Tibial nerve (tissue), 4 donors: ENCODE measurements at regions not wholly inside any gene's neighbourhood (a gene's known extent, or its start where the extent isn't known, plus 50 kb on each side); places are given as distances from the start of the nearest gene placed in this dataset.

ENCODE experiments used
- DNase-seq, 2 donors: peaks; one replicate each; pipeline ENCODE4 v3.0.0-alpha.2; 2019; ENCODE audit warnings: low spot score in 2 of 2
- H3K27ac ChIP-seq, 4 donors: fragments of 200-600 bp; sonication (generic) in 3 of 4; one replicate each; pipeline ENCODE4 v1.5.1; 2017 to 2019; ENCODE audit warnings: mild to moderate bottlenecking in 1 of 4
- H3K27me3 ChIP-seq, 2 donors: fragments of 200-600 bp; sonication (generic) in 1 of 2; one replicate each; pipeline versions ENCODE4 v1.5.1 to v1.6.0; 2017 to 2019
- H3K36me3 ChIP-seq, 3 donors: fragments of 200-600 bp; sonication (generic); one replicate each; pipeline ENCODE4 v1.5.1; 2018 to 2019
- H3K4me1 ChIP-seq, 4 donors: fragments of 200-600 bp; sonication (generic) in 3 of 4; one replicate each; pipeline ENCODE4 v1.5.1; 2017 to 2019
- H3K4me3 ChIP-seq, 4 donors: fragments of 200-600 bp; sonication (generic) in 3 of 4; one replicate each; pipeline ENCODE4 v1.5.1; 2017 to 2019; ENCODE audit warnings: mild to moderate bottlenecking in 1 of 4, moderate library complexity in 1 of 4
- H3K9me3 ChIP-seq, 4 donors: fragments of 200-600 bp; sonication (generic) in 3 of 4; one replicate each; pipeline ENCODE4 v1.5.1; 2017 to 2019
- EP300 ChIP-seq, 2 donors: sonication (generic); formaldehyde crosslinking; IDR thresholded peaks; one replicate each; pipeline ENCODE4 v1.6.1; 2017; ENCODE audit warnings: antibody characterized with exemption in 2 of 2, mild to moderate bottlenecking in 1 of 2
- POLR2A ChIP-seq, 2 donors: fragments of 450-650 bp; IDR thresholded peaks; one replicate each; pipeline ENCODE4 v1.6.1; 2017; ENCODE audit warnings: antibody characterized with exemption in 2 of 2, mild to moderate bottlenecking in 2 of 2, moderate library complexity in 2 of 2
- WGBS, 2 donors: methylation state at CpG; one replicate each; pipeline ENCODE4 v1.1.5; 2018; 5-methylcytosine and 5-hydroxymethylcytosine counted together
- TF ChIP-seq, protein P1 (sequence below), 5 experiments: fragments of 200-600 bp in 3 of 5; fragments of 450-650 bp in 2 of 5; sonication (generic) in 3 of 5; IDR thresholded peaks; one replicate each; pipeline ENCODE4 v1.5.1; 2016 to 2019; ENCODE audit warnings: antibody characterized with exemption in 5 of 5, mild to moderate bottlenecking in 3 of 5, moderate library complexity in 2 of 5

DNA sequence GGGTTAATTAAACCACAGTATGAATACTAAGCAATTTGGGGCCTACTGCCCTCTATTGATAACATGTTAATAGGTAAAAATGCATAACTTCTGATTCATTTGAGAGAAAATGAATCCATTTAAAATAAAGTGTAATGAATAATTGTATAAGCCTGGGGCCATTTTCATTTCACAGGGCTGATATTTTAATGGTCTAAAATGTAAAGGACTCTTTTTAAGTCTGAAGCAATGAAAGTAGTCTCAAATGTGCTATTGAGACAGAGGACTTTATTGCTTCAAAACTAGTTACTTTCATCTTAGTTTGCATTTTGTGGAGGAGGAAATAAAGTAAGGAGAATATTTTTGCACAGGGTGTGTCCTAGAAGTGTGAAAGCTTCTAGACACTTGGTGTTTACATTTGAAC is 155.4 kb downstream of the TLR5 start:
- H3K4me1 ChIP-seq: peaks cover 0 to 11% (median 0%) of the 10 kb centered on the region in 4 donors
- DNase-seq: no peak
- no peak overlapping the region for H3K27ac ChIP-seq
- H3K27me3 ChIP-seq: no peaks in the 10 kb centered on the region
- no peak overlapping the region for H3K4me3 ChIP-seq
- H3K36me3 ChIP-seq: peaks cover 0 to 4% (median 0%) of the 10 kb centered on the region in 3 donors
- TF ChIP-seq, protein P1, sequence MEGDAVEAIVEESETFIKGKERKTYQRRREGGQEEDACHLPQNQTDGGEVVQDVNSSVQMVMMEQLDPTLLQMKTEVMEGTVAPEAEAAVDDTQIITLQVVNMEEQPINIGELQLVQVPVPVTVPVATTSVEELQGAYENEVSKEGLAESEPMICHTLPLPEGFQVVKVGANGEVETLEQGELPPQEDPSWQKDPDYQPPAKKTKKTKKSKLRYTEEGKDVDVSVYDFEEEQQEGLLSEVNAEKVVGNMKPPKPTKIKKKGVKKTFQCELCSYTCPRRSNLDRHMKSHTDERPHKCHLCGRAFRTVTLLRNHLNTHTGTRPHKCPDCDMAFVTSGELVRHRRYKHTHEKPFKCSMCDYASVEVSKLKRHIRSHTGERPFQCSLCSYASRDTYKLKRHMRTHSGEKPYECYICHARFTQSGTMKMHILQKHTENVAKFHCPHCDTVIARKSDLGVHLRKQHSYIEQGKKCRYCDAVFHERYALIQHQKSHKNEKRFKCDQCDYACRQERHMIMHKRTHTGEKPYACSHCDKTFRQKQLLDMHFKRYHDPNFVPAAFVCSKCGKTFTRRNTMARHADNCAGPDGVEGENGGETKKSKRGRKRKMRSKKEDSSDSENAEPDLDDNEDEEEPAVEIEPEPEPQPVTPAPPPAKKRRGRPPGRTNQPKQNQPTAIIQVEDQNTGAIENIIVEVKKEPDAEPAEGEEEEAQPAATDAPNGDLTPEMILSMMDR (IDR thresholded peaks at IDR 0.05): no peak
- no peak for TF ChIP-seq EP300 (IDR thresholded peaks at IDR 0.05)
- TF ChIP-seq POLR2A (IDR thresholded peaks at IDR 0.05): no peak
- H3K9me3 ChIP-seq: no peaks in the 10 kb centered on the region

DNA sequence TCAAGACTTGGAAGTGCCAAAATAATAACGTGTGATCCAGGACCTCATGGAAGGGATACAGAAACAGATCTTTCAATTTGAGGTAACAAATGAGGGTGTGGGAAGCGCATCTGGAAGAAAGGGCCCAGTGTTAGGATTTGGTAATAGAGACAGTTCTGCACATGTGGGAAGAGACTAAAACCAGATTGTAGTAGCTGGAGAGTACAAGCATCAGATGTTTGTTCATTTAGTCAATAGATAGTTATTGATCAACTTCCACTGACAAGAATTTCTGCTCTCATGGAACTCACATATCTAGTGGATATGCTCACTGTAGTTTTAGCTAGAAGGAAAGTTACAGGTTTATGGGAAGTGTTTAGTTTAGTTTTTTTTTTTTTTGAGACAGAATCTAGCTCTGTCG is 153.6 kb downstream of the TLR5 start:
- WGBS, 2 donors: 76 to 78% methylated on average over 3 of the region's 3 CpGs
- Histone ChIP-seq H3K27me3 (no peaks in the 10 kb centered on the region), H3K27ac (no peak overlapping the region), H3K4me1 (peaks cover 0 to 15% (median 0%) of the 10 kb centered on the region in 4 donors), H3K36me3 (peaks cover 0 to 9% (median 0%) of the 10 kb centered on the region in 3 donors), H3K9me3 (no peaks in the 10 kb centered on the region), H3K4me3 (no peak overlapping the region)
- no peak for DNase-seq
- TF ChIP-seq EP300 (IDR thresholded peaks at IDR 0.05): no peak
- TF ChIP-seq, protein P1 (IDR thresholded peaks at IDR 0.05): no peak
- TF ChIP-seq POLR2A (IDR thresholded peaks at IDR 0.05): no peak

DNA sequence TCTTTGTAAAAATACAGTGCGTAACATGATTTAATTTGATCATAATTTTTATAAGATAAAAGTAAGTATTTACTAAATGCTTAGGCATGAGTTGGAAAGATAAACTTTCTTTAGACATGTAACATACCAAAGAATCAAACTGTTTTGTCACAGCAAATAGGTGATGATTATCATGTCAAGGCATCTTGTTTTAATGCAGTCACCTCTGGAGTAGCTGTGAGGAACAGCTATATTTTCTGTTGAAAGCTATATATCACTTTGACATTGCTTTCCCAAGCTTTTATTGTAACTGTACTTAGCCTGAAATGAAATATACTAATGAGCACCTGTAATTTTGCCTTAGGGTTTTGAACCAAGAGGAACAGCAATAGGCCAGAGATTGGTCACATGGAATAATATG is 151.9 kb downstream of the TLR5 start:
- WGBS, 2 donors: 91 to 100% methylated on average over 1 of the region's 1 CpG
- Histone ChIP-seq H3K27me3 (no peaks in the 10 kb centered on the region), H3K36me3 (peaks cover 0 to 13% (median 0%) of the 10 kb centered on the region in 3 donors), H3K4me1 (peaks cover 0 to 31% (median 4%) of the 10 kb centered on the region in 4 donors), H3K27ac (no peak overlapping the region), H3K4me3 (no peak overlapping the region), H3K9me3 (no peaks in the 10 kb centered on the region)
- no peak for DNase-seq
- no peak for TF ChIP-seq POLR2A (IDR thresholded peaks at IDR 0.05)
- no peak for TF ChIP-seq EP300 (IDR thresholded peaks at IDR 0.05)
- TF ChIP-seq, protein P1 (IDR thresholded peaks at IDR 0.05): no peak

DNA sequence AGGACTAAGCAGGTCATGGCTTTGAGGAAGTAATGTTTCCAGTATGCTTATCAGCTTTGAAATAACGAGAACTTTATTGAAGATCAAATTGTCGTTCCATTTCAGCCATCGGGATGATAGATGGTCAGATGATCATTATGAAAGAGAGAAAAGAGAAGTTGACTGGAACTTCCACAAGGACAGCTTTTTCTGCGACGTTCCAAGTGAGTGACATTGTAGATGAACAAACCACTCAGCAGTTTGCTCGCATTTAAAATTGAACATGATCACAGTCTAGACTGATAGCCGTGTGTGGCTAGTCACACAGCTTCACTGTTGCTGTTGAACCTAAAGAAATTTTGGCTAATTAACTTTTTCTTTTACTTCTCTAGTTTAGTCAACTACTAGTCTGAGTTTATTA is 151.1 kb downstream of the TLR5 start:
- Histone ChIP-seq H3K27me3 (no peaks in the 10 kb centered on the region), H3K9me3 (no peaks in the 10 kb centered on the region), H3K4me1 (peaks cover 0 to 31% (median 4%) of the 10 kb centered on the region in 4 donors), H3K36me3 (peaks cover 0 to 13% (median 0%) of the 10 kb centered on the region in 3 donors), H3K4me3 (no peak overlapping the region), H3K27ac (no peak overlapping the region)
- WGBS, 2 donors: 88 to 89% methylated on average over 7 of the region's 7 CpGs
- TF ChIP-seq, protein P1 (IDR thresholded peaks at IDR 0.05): no peak
- TF ChIP-seq EP300 (IDR thresholded peaks at IDR 0.05): peak in 1 of 2 donors; percentile 37
- no peak for DNase-seq

DNA sequence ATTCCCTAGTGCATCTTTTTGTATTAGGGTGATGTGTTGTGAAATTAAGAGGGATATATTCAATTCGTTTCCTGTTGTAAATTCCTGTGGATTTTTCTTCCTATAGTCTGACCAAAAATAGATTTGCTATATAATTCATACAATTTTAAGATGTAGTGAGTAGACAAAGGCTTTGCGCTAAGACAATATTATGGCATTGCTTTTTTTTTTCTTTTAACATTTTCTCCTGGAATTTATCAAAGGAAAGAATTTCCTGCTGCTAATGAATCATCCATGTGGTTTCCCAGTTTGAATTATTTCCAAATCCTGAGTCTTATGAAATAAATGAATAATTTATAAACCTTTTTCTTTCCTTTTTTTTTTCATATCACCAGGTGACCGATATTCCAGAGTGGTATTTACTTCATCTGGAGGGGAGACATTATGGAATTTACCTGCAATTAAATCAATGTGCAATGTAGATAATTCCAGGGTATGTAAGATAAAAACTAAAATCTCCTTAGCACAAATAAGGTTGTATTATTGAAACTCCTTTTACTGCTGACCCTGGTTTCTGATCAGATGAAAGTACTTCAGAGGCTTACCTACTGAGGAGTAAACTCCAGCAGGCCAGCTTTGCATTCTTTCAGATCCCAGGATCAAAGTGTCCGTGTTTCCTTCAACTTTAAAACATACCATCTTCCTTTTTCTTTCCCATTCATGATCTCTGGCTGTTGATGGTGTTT is 148.4 kb downstream of the TLR5 start:
- Histone ChIP-seq H3K27ac (peak overlapping the region in 2 of 4 donors; percentile 54 to 65), H3K4me3 (no peak overlapping the region), H3K36me3 (peaks cover 0 to 19% (median 0%) of the 10 kb centered on the region in 3 donors), H3K4me1 (peaks cover 0 to 20% (median 4%) of the 10 kb centered on the region in 4 donors), H3K27me3 (no peaks in the 10 kb centered on the region), H3K9me3 (no peaks in the 10 kb centered on the region)
- WGBS, 2 donors: 66 to 74% methylated on average over 4 of the region's 4 CpGs
- no peak for TF ChIP-seq POLR2A (IDR thresholded peaks at IDR 0.05)
- no peak for DNase-seq
